MM.1S (cell line): ENCODE measurements at regions not wholly inside any gene's neighbourhood (a gene's known extent, or its start where the extent isn't known, plus 50 kb on each side); places are given as distances from the start of the nearest gene placed in this dataset.

Experiments
- CTCF ChIP-seq: fragments of 300-600 bp; sonication (generic); IDR thresholded peaks from 2 replicates; pipeline ENCODE4 v1.5.1; 2016; ENCODE audit warnings: antibody characterized with exemption, low read length, mixed read lengths
- EZH2 ChIP-seq: fragments of 300-600 bp; sonication (generic); optimal IDR thresholded peaks from 2 replicates; pipeline ENCODE3; 2017; ENCODE audit warnings: low read depth, mild to moderate bottlenecking, antibody characterized with exemption, low read length, mixed read lengths

GRCh38 chr1:95406279-95406678 lies 172.3 kb downstream of the RWDD3 start:
- TF ChIP-seq CTCF, result no peak
- TF ChIP-seq EZH2, result no peak
